22Rv1 (cell line): ENCODE measurements at regions not wholly inside any gene's neighbourhood (a gene's known extent, or its start where the extent isn't known, plus 50 kb on each side); places are given as distances from the start of the nearest gene placed in this dataset.

ENCODE experiments used
- ZFX ChIP-seq: fragments of 450-650 bp; IDR thresholded peaks from 2 replicates; pipeline ENCODE4 v1.6.1; 2017; ENCODE audit warnings: antibody characterized with exemption, borderline replicate concordance
- TF ChIP-seq, protein P1 (sequence below): fragments of 450-650 bp; IDR thresholded peaks from 2 replicates; pipeline ENCODE4 v1.5.1; 2017; ENCODE audit warnings: mild to moderate bottlenecking

DNA sequence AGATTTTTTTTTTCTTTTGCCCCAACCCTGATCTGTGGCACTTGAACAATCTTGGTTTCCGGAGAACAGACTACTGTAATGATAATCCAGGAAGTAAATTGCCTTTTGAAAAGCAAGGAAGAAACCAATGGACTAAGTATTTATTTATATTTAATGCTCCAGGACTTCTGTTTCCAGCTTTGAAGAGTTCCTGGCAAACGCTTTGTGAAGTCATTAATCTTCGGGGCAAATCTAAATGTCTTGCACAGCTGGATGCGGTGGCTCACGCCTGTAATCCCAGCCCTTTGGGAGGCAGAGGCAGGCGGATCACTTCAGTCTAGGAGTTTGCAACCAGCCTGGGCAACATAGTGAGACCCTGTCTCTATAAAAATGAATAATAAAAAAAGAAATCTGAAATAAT, 135.1 kb upstream of the GATA6 start:
- TF ChIP-seq, protein P1, sequence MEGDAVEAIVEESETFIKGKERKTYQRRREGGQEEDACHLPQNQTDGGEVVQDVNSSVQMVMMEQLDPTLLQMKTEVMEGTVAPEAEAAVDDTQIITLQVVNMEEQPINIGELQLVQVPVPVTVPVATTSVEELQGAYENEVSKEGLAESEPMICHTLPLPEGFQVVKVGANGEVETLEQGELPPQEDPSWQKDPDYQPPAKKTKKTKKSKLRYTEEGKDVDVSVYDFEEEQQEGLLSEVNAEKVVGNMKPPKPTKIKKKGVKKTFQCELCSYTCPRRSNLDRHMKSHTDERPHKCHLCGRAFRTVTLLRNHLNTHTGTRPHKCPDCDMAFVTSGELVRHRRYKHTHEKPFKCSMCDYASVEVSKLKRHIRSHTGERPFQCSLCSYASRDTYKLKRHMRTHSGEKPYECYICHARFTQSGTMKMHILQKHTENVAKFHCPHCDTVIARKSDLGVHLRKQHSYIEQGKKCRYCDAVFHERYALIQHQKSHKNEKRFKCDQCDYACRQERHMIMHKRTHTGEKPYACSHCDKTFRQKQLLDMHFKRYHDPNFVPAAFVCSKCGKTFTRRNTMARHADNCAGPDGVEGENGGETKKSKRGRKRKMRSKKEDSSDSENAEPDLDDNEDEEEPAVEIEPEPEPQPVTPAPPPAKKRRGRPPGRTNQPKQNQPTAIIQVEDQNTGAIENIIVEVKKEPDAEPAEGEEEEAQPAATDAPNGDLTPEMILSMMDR: no peak
- TF ChIP-seq ZFX: no peak
